Stimulated activated CD4-positive, alpha-beta T cell treated with anti-CD3 and anti-CD28 coated beads, Interleukin-12 subunit alpha, Interleukin-12 subunit beta, amount 100 ng/mL, for 24 hours (primary cell): ENCODE measurements at regions not wholly inside any gene's neighbourhood (a gene's known extent, or its start where the extent isn't known, plus 50 kb on each side); places are given as distances from the start of the nearest gene placed in this dataset.
"Not testable (repeated sequence)": the region's sequence is repeated elsewhere in the genome, so short reads cannot be mapped to it uniquely, and the experiment has no call there.

Experiments
- DNase-seq, 2 experiments: peaks; one replicate each; pipeline ENCODE4 v3.0.0-alpha.2; 2020; ENCODE audit warnings: low read depth in 2 of 2

GRCh38 chr2:111532682-111533556 lies 351.1 kb downstream of the ANAPC1 start:
- DNase-seq = not testable (repeated sequence)

GRCh38 chr2:111533557-111534247 lies 350.3 kb downstream of the ANAPC1 start:
- not testable (repeated sequence) for DNase-seq

- DNase-seq = no peak
Observed at GRCh38 chr2:111534910-111535352, 349.1 kb downstream of the ANAPC1 start.

GRCh38 chr2:111535404-111535803 lies 348.6 kb downstream of the ANAPC1 start:
- no peak for DNase-seq

GRCh38 chr2:111537078-111537655 lies 346.8 kb downstream of the ANAPC1 start:
- DNase-seq = no peak

- DNase-seq = not testable (repeated sequence)
Observed at GRCh38 chr2:111539991-111540390, 344.0 kb downstream of the ANAPC1 start.

- DNase-seq = not testable (repeated sequence)
Observed at GRCh38 chr2:111542120-111542774, 341.7 kb downstream of the ANAPC1 start.

- not testable (repeated sequence) for DNase-seq
Observed at GRCh38 chr2:111544006-111544405, 340.0 kb downstream of the ANAPC1 start.

- not testable (repeated sequence) for DNase-seq
Observed at GRCh38 chr2:111545723-111546431, 338.1 kb downstream of the ANAPC1 start.

- not testable (repeated sequence) for DNase-seq
Observed at GRCh38 chr2:111546578-111546977, 337.4 kb downstream of the ANAPC1 start.

- DNase-seq = not testable (repeated sequence)
Observed at GRCh38 chr2:111549174-111549573, 334.8 kb downstream of the ANAPC1 start.

- DNase-seq = not testable (repeated sequence)
Observed at GRCh38 chr2:111551428-111551827, 332.6 kb downstream of the ANAPC1 start.

- DNase-seq = not testable (repeated sequence)
Observed at GRCh38 chr2:111552625-111553024, 331.4 kb downstream of the ANAPC1 start.

GRCh38 chr2:111559301-111559700 lies 324.7 kb downstream of the ANAPC1 start:
- not testable (repeated sequence) for DNase-seq

GRCh38 chr2:111559814-111560213 lies 324.2 kb downstream of the ANAPC1 start:
- not testable (repeated sequence) for DNase-seq

- DNase-seq = not testable (repeated sequence)
Observed at GRCh38 chr2:111566068-111566467, 317.9 kb downstream of the ANAPC1 start.

- DNase-seq = not testable (repeated sequence)
Observed at GRCh38 chr2:111567233-111567632, 316.8 kb downstream of the ANAPC1 start.

GRCh38 chr2:111569356-111570199 lies 314.4 kb downstream of the ANAPC1 start:
- not testable (repeated sequence) for DNase-seq

- not testable (repeated sequence) for DNase-seq
Observed at GRCh38 chr2:111570300-111571114, 313.5 kb downstream of the ANAPC1 start.
